ENCODE measurements at regions not wholly inside any gene's neighbourhood (a gene's known extent, or its start where the extent isn't known, plus 50 kb on each side); places are given as distances from the start of the nearest gene placed in this dataset.

DNA sequence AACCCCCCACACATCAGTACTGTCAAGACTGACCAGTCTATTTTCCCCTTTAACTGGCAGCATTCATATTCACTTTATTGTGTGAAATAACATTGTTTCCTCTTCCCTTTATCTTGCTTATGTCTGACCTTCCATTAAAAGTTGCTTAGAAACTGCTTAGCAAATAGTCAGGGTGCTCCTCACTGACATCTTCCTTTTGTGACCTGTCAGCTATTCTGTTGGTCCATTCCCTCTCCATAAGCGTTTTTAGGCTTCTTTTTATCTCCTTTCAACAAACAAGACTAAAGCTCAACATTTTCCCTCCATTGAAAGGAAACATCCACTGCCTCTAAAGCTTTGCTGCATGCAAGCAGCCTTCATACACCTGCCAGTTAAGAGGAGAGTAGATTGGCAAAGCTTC lies 147.7 kb upstream of the VGLL2 start:
- TF ChIP-seq, protein P1, sequence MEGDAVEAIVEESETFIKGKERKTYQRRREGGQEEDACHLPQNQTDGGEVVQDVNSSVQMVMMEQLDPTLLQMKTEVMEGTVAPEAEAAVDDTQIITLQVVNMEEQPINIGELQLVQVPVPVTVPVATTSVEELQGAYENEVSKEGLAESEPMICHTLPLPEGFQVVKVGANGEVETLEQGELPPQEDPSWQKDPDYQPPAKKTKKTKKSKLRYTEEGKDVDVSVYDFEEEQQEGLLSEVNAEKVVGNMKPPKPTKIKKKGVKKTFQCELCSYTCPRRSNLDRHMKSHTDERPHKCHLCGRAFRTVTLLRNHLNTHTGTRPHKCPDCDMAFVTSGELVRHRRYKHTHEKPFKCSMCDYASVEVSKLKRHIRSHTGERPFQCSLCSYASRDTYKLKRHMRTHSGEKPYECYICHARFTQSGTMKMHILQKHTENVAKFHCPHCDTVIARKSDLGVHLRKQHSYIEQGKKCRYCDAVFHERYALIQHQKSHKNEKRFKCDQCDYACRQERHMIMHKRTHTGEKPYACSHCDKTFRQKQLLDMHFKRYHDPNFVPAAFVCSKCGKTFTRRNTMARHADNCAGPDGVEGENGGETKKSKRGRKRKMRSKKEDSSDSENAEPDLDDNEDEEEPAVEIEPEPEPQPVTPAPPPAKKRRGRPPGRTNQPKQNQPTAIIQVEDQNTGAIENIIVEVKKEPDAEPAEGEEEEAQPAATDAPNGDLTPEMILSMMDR (IDR thresholded peaks at IDR 0.05) = no peak
- TF ChIP-seq POLR2A (IDR thresholded peaks at IDR 0.05) = no peak

Data from heart left ventricle (tissue), 13 donors.